ENCODE measurements at regions not wholly inside any gene's neighbourhood (a gene's known extent, or its start where the extent isn't known, plus 50 kb on each side); places are given as distances from the start of the nearest gene placed in this dataset.

DNA sequence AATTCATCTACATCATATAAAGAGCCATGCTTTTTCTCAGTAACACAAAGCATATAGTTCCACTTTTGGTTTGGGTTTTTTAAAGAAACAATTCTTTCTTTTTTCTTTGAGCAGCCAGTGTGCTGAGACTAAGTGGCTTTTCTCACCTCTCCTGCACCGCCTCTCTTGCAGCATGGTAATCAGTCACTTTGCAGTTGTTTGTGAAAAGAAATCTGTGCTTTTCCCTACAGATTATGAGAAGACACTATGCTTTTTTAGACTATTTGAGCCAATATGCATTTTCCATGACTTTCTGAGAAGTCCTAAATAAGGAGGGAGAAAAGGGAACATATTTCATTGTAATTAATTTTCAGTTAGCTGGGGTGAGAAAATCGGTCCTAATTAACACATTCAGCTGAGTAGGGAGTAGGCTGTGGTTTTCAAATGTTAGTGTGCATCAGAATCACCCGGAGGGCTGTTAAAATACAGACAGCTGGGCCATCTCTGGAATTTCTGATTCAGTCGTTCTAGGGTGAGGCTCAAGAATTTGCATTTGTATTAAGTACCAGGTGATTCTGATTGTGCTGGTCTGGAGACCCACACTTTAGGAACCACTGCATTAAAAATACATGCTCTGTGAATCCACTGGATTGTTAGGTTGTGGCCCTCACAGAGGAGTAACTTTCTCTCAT is 155.2 kb downstream of the TINAG start:
- TF ChIP-seq, protein P1, sequence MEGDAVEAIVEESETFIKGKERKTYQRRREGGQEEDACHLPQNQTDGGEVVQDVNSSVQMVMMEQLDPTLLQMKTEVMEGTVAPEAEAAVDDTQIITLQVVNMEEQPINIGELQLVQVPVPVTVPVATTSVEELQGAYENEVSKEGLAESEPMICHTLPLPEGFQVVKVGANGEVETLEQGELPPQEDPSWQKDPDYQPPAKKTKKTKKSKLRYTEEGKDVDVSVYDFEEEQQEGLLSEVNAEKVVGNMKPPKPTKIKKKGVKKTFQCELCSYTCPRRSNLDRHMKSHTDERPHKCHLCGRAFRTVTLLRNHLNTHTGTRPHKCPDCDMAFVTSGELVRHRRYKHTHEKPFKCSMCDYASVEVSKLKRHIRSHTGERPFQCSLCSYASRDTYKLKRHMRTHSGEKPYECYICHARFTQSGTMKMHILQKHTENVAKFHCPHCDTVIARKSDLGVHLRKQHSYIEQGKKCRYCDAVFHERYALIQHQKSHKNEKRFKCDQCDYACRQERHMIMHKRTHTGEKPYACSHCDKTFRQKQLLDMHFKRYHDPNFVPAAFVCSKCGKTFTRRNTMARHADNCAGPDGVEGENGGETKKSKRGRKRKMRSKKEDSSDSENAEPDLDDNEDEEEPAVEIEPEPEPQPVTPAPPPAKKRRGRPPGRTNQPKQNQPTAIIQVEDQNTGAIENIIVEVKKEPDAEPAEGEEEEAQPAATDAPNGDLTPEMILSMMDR (IDR thresholded peaks at IDR 0.05) = no peak
- TF ChIP-seq POLR2A (IDR thresholded peaks at IDR 0.05) (no peak), EP300 (IDR thresholded peaks at IDR 0.05) (no peak), POLR2AphosphoS5 (IDR thresholded peaks at IDR 0.05) (no peak)
